Transverse colon (tissue), 4 donors: ENCODE measurements at regions not wholly inside any gene's neighbourhood (a gene's known extent, or its start where the extent isn't known, plus 50 kb on each side); places are given as distances from the start of the nearest gene placed in this dataset.

Experiments
- POLR2A ChIP-seq: fragments of 450-650 bp; IDR thresholded peaks from one replicate; pipeline ENCODE4 v1.6.1; 2016; ENCODE audit warnings: antibody characterized with exemption, mild to moderate bottlenecking, moderate library complexity
- POLR2AphosphoS5 ChIP-seq, 3 donors: sonication (generic); formaldehyde crosslinking; IDR thresholded peaks; one replicate each; pipeline ENCODE4 v1.6.1; 2016; ENCODE audit warnings: antibody characterized with exemption in 3 of 3
- TF ChIP-seq, protein P1 (sequence below), 5 experiments: fragments of 200-600 bp in 3 of 5; fragments of 450-650 bp in 2 of 5; sonication (generic) in 3 of 5; IDR thresholded peaks; 1 replicate in 2 of 5; 2 replicates in 3 of 5; pipeline ENCODE4 v1.5.1; 2016 to 2017; ENCODE audit warnings: antibody characterized with exemption in 5 of 5, inconsistent platforms in 3 of 5, mild to moderate bottlenecking in 2 of 5, moderate library complexity in 1 of 5

DNA sequence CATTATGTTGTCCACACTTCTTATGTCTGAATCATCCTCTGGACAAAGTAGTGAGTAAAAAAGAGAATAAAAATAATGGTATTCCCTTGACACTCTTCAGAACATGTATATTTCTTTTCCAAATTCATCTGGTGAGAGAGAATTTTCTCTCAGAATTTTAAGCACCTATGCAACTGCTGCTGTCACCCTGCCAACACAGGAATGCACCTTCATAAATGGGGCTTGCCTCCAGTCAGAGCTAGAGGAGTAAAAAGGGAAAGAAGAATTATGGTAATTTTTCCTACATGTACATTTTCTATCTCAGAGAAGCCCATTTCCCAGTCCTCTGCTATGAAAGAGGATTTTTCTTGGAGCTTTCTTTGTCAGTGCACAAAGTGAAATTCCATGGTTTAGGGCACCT lies 92.2 kb upstream of the ALCAM start:
- TF ChIP-seq POLR2A (no peak), POLR2AphosphoS5 (IDR thresholded peaks at IDR 0.05) (no peak)
- TF ChIP-seq, protein P1, sequence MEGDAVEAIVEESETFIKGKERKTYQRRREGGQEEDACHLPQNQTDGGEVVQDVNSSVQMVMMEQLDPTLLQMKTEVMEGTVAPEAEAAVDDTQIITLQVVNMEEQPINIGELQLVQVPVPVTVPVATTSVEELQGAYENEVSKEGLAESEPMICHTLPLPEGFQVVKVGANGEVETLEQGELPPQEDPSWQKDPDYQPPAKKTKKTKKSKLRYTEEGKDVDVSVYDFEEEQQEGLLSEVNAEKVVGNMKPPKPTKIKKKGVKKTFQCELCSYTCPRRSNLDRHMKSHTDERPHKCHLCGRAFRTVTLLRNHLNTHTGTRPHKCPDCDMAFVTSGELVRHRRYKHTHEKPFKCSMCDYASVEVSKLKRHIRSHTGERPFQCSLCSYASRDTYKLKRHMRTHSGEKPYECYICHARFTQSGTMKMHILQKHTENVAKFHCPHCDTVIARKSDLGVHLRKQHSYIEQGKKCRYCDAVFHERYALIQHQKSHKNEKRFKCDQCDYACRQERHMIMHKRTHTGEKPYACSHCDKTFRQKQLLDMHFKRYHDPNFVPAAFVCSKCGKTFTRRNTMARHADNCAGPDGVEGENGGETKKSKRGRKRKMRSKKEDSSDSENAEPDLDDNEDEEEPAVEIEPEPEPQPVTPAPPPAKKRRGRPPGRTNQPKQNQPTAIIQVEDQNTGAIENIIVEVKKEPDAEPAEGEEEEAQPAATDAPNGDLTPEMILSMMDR (IDR thresholded peaks at IDR 0.05): no peak
